ENCODE measurements at regions not wholly inside any gene's neighbourhood (a gene's known extent, or its start where the extent isn't known, plus 50 kb on each side); places are given as distances from the start of the nearest gene placed in this dataset.

DNA sequence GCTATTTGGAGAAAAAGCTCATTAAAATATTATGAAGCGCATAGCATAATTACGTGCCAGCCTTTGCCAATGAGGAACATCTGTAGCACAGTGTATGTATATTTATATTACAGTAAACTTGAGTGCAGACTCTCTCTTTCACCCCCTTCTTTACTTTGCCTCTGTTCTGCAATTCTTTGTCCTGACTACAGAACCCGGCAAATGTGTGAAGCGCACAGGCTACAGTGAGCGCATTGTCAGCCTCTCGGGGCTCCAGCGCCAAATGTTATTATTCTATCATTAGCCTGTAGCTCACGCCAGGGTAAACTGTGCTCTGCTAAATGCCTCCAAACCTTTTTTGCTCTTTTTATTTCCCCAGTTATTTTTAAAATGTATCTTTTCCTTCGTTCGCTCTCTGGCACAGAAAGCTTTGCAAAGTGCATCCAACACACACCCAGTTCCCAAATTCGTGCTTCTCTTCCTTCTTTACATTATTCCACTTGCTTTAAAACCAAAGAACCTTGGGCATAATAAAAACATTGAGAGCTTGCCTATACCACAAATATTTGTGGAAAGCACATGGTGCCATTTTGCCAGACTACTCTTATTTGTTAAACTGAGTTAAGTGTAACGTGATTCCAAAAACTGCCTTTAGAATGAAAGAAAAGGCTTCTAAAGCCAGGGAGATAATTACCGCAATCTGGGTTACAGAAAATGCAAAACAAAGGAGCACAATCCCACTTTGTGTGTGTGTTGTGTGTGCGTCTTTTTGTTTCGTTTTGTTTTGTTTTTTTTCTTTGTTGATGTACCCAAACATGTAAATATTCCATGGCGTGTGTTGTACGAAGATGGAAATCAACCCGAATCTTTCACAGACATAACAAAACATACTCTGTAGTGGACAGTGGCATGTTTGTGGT lies 164.1 kb upstream of the MPDZ start:
- H3K36me3 ChIP-seq (ENCODE audit: control insufficient read depth in 2 of 2, insufficient read depth in 2 of 2, low read length in 1 of 2), result no peaks in the 10 kb centered on the region
- SMC1A ChIA-PET (ENCODE audit: uncharacterized antibody, unreplicated experiment), result no interaction called here
- BruUV-seq (replicated peaks), result no TSS peak
- POLR2A ChIA-PET, result no interaction called here
- CTCF ChIA-PET, result interaction anchor here (0.7 to 1.5 kb wide), 2 partner anchors 16 to 891 kb away, joined by 3 to 5 read pairs; no protein-coding TSS in a partner anchor
- no peak overlapping the region for H3K27ac ChIP-seq (ENCODE audit: control insufficient read depth, insufficient read depth)
- no peaks in the 10 kb centered on the region for H3K9me3 ChIP-seq (replicated peaks; ENCODE audit: control insufficient read depth, insufficient read depth, low read length)
- intact Hi-C loops (cut with micrococcal nuclease; ENCODE audit: unreplicated experiment) (no loop called here), in situ Hi-C loops (cut with MboI) (no loop called here)
- RAD21 ChIA-PET (ENCODE audit: unreplicated experiment), result no interaction called here
- H3K9ac ChIP-seq (ENCODE audit: control insufficient read depth, insufficient read depth, low read length), result no peak overlapping the region
- no peak for ATAC-seq
- TF ChIP-seq BHLHE40 (IDR thresholded peaks at IDR 0.05; ENCODE audit: borderline replicate concordance in 1 of 2, low read depth in 2 of 2, low read length in 1 of 2) (no peak), NBN (IDR thresholded peaks at IDR 0.05) (no peak), NKRF (conservative IDR thresholded peaks at IDR 0.05) (no peak), SRF (IDR thresholded peaks at IDR 0.05; ENCODE audit: low read depth in 2 of 2, low read length in 2 of 2) (no peak), IKZF1 (conservative IDR thresholded peaks at IDR 0.05) (no peak), CHD1 (IDR thresholded peaks at IDR 0.05; ENCODE audit: low read depth, low read length) (no peak), NR2F1 (conservative IDR thresholded peaks at IDR 0.05) (no peak), MEF2A (IDR thresholded peaks at IDR 0.05; ENCODE audit: insufficient read depth, low read depth, low read length) (no peak), CHD4 (IDR thresholded peaks at IDR 0.05) (no peak), FOXK2 (IDR thresholded peaks at IDR 0.05) (no peak), POLR2A (IDR thresholded peaks at IDR 0.05; ENCODE audit: low read depth, low read length) (no peak), PML (IDR thresholded peaks at IDR 0.05; ENCODE audit: low read length) (no peak)
- TF ChIP-seq, protein P1, sequence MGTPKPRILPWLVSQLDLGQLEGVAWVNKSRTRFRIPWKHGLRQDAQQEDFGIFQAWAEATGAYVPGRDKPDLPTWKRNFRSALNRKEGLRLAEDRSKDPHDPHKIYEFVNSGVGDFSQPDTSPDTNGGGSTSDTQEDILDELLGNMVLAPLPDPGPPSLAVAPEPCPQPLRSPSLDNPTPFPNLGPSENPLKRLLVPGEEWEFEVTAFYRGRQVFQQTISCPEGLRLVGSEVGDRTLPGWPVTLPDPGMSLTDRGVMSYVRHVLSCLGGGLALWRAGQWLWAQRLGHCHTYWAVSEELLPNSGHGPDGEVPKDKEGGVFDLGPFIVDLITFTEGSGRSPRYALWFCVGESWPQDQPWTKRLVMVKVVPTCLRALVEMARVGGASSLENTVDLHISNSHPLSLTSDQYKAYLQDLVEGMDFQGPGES (IDR thresholded peaks at IDR 0.05), result no peak
- no peaks in the 10 kb centered on the region for H3K4me1 ChIP-seq (ENCODE audit: control insufficient read depth, insufficient read depth, low read length)
- no peak overlapping the region for H3K4me3 ChIP-seq
- H3K79me2 ChIP-seq (ENCODE audit: control insufficient read depth, insufficient read depth, low read length), result no peaks in the 10 kb centered on the region
- H3K4me2 ChIP-seq (ENCODE audit: control insufficient read depth, insufficient read depth), result no peak overlapping the region
- no peak overlapping the region for H2AFZ ChIP-seq (ENCODE audit: control insufficient read depth, low read depth, low read length)
- H4K20me1 ChIP-seq (ENCODE audit: control insufficient read depth, insufficient read depth), result no peaks in the 10 kb centered on the region
- DNase-seq (ENCODE audit: low read depth, low spot score), result no peak
- FAIRE-seq, result no peak
- no peaks in the 10 kb centered on the region for H3K27me3 ChIP-seq (replicated peaks in 1 of 2; ENCODE audit: control insufficient read depth in 2 of 2, insufficient read depth in 2 of 2, low read length in 1 of 2)
- 53% methylated on average over 18 of the region's 18 CpGs for WGBS (ENCODE audit: insufficient coverage, insufficient replicate concordance, low lambda C conversion rate, missing lambda C conversion rate)
